CD4-positive, alpha-beta T cell (primary cell): ENCODE measurements at regions not wholly inside any gene's neighbourhood (a gene's known extent, or its start where the extent isn't known, plus 50 kb on each side); places are given as distances from the start of the nearest gene placed in this dataset.
"Not testable (repeated sequence)": the region's sequence is repeated elsewhere in the genome, so short reads cannot be mapped to it uniquely, and the experiment has no call there.

Experiments used
- ATAC-seq: fragments of 200-7000 bp; cut with Tn5 transposase; one replicate; pipeline ENCODE4 v1.10.0; 2022; ENCODE audit warnings: mild to moderate bottlenecking; ENCODE audit not compliant: poor library complexity
- CTCF ChIA-PET: fragments of 350-600 bp; sonication (Branson Sonifier 250); formaldehyde crosslinking; loops from one replicate; lab custom pipeline; 2021; ENCODE audit warnings: antibody characterized with exemption, inconsistent platforms; lab: Charles Lee
- POLR2A ChIA-PET: fragments of 350-600 bp; sonication (Branson Sonifier 250); formaldehyde crosslinking; loops from one replicate; lab custom pipeline; 2021; ENCODE audit warnings: antibody characterized with exemption, inconsistent platforms; lab: Charles Lee
- DNase-seq, 14 experiments: peaks; one replicate each; pipeline ENCODE4 v3.0.0-alpha.2; 2013 to 2020; ENCODE audit warnings: mixed read lengths in 2 of 14
- H3K27ac ChIP-seq, 2 donors: one replicate each; pipeline versions ENCODE4 v1.5.1 to v1.7.0; 2013; ENCODE audit warnings: low read length in 2 of 2, low read depth in 1 of 2, mild to moderate bottlenecking in 1 of 2
- H3K27me3 ChIP-seq, 2 experiments: 1 replicate in 1 of 2; 2 replicates in 1 of 2; pipeline versions ENCODE4 v1.6.1 to v1.7.0; 2013; ENCODE audit warnings: low read length in 2 of 2, control low read depth in 1 of 2, mild to moderate bottlenecking in 1 of 2, moderate library complexity in 1 of 2; ENCODE audit not compliant: insufficient read depth in 2 of 2, control insufficient read depth in 1 of 2
- H3K36me3 ChIP-seq: one replicate; pipeline ENCODE4 v1.6.1; 2013; ENCODE audit warnings: low read length, control low read depth; ENCODE audit not compliant: insufficient read depth
- H3K4me1 ChIP-seq: one replicate; pipeline ENCODE4 v1.6.1; 2013; ENCODE audit warnings: low read length, control low read depth; ENCODE audit not compliant: insufficient read depth
- H3K4me3 ChIP-seq: one replicate; pipeline ENCODE4 v1.5.1; 2013; ENCODE audit warnings: mild to moderate bottlenecking, low read length, moderate library complexity
- H3K9me3 ChIP-seq, 2 experiments: 1 replicate in 1 of 2; 2 replicates in 1 of 2; pipeline versions ENCODE4 v1.6.1 to v1.7.0; 2013; ENCODE audit warnings: low read length in 2 of 2, mild to moderate bottlenecking in 2 of 2, control low read depth in 1 of 2, moderate library complexity in 1 of 2; ENCODE audit not compliant: control insufficient read depth in 1 of 2, insufficient read depth in 1 of 2
- H3K27ac Mint-ChIP-seq: one replicate; pipeline ENCODE4 v1.8.0; 2020; ENCODE audit warnings: mixed read lengths
- H3K27me3 Mint-ChIP-seq: one replicate; pipeline ENCODE4 v1.8.0; 2021; ENCODE audit warnings: mixed read lengths
- H3K36me3 Mint-ChIP-seq: one replicate; pipeline ENCODE4 v1.8.0; 2021; ENCODE audit warnings: low read depth, mixed read lengths
- H3K4me1 Mint-ChIP-seq: one replicate; pipeline ENCODE4 v1.8.0; 2021; ENCODE audit warnings: low read depth, mixed read lengths
- H3K4me3 Mint-ChIP-seq: one replicate; pipeline ENCODE4 v1.8.0; 2020; ENCODE audit warnings: mild to moderate bottlenecking, mixed read lengths
- H3K9me3 Mint-ChIP-seq: one replicate; pipeline ENCODE4 v1.8.0; 2020; ENCODE audit warnings: mixed read lengths
- intact Hi-C, 2 experiments: fragments of 100-400 bp; cut with DNase I in 1 of 2; cut with micrococcal nuclease in 1 of 2; formaldehyde crosslinking; loops; one replicate each; pipeline versions ENCODE4 v1.15.1 to v1.9.0; 2023 to 2025; cut with DNase I, micrococcal nuclease
- TF ChIP-seq, protein P1 (sequence below): fragments of 200-600 bp; IDR thresholded peaks from one replicate; pipeline ENCODE4 v1.8.0; 2022; ENCODE audit warnings: antibody characterized with exemption, mild to moderate bottlenecking

DNA sequence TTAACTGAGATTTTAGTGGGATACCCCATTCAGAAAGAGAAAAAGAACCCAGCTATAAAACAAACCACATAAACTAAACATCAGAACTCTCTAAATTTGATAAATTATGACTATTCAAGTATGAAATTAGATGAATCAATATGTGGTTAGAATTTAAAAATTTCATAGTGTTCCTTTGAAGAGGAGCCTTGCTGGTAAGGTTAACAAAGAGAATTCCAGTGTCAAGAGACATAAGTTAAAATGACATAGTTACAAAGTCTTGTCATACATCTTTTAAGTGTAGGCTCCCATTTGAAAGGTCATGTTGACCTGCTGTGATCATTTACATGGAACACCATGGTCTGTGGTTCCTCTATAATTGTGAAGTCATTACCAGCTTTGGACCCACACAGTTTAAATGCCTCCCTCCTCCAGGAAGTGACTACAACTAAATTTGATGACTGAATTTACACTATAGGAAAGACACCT, 231.6 kb upstream of the ETAA1 start:
- no peaks in the 10 kb centered on the region for H3K27me3 Mint-ChIP-seq
- intact Hi-C loops, result no loop called here
- Histone ChIP-seq H3K9me3 (no peaks in the 10 kb centered on the region), H3K27ac (no peak overlapping the region), H3K27me3 (no peaks in the 10 kb centered on the region), H3K4me1 (no peaks in the 10 kb centered on the region), H3K36me3 (no peaks in the 10 kb centered on the region), H3K4me3 (no peak overlapping the region)
- DNase-seq (no peak), ATAC-seq (no peak)
- H3K36me3 Mint-ChIP-seq, result no peaks in the 10 kb centered on the region
- peaks cover 8% of the 10 kb centered on the region for H3K9me3 Mint-ChIP-seq
- H3K4me3 Mint-ChIP-seq, result no peak overlapping the region
- H3K27ac Mint-ChIP-seq, result no peak overlapping the region
- CTCF ChIA-PET, result no interaction called here
- no peaks in the 10 kb centered on the region for H3K4me1 Mint-ChIP-seq
- POLR2A ChIA-PET, result no interaction called here
- TF ChIP-seq, protein P1, sequence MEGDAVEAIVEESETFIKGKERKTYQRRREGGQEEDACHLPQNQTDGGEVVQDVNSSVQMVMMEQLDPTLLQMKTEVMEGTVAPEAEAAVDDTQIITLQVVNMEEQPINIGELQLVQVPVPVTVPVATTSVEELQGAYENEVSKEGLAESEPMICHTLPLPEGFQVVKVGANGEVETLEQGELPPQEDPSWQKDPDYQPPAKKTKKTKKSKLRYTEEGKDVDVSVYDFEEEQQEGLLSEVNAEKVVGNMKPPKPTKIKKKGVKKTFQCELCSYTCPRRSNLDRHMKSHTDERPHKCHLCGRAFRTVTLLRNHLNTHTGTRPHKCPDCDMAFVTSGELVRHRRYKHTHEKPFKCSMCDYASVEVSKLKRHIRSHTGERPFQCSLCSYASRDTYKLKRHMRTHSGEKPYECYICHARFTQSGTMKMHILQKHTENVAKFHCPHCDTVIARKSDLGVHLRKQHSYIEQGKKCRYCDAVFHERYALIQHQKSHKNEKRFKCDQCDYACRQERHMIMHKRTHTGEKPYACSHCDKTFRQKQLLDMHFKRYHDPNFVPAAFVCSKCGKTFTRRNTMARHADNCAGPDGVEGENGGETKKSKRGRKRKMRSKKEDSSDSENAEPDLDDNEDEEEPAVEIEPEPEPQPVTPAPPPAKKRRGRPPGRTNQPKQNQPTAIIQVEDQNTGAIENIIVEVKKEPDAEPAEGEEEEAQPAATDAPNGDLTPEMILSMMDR, result no peak

DNA sequence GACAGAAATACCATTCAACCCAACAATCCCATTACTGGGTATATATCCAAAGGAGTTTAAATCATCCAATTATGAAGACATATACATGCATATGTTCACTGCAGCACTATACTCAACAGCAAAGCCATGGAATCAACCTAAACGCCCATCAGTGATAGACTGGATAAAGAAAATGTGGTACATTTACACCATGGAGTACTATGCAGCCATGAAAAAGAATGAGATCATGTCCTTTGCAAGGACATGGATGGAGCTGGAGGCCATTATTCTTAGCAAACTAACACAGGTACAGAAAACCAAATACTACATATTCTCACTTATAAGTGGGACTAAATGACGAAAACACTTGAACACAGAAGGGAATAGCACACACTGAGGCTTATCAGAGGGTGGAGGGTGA, 230.6 kb upstream of the ETAA1 start:
- H3K4me1 Mint-ChIP-seq, ATAC-seq, H3K36me3 Mint-ChIP-seq, H3K27ac Mint-ChIP-seq, intact Hi-C loops, H3K4me3 Mint-ChIP-seq, CTCF ChIA-PET, H3K9me3 ChIP-seq, H3K36me3 ChIP-seq, H3K4me1 ChIP-seq, H3K4me3 ChIP-seq, DNase-seq, H3K27me3 Mint-ChIP-seq, H3K27me3 ChIP-seq, H3K27ac ChIP-seq, POLR2A ChIA-PET: not testable (repeated sequence)
- H3K9me3 Mint-ChIP-seq, result peaks cover 11% of the 10 kb centered on the region

DNA sequence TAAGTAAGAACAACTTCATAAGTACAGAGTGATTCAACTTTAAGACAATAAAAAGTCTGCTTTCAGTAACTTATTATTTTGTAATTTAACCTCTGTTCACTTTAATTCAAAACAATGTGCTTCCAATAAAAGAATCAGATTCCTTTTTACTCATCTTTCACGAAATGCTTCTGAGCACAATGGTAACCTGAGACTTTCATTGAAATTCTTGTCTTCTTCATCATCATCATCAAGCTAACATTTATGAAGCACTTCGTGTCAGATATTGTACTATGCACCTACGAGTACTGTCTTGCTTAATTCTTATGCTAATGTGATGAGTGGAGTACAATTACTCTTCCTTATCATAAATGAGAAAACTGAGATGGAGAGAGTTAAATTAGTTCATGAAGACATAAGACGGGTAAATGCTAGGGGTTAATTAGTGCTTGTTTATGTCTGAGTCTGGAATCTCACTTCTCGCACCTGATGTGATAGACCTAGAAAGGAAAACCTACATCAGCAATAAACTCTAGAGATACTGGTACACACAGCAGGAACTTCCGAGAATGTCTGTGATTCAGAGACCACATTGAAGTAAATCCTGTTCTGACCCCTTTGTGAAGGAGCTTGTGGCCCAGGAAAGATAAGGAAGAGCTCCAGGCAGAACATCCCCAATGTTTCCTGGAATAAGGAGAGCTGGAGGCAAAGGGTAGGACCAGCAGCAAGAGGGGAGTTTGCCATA, 227.6 kb upstream of the ETAA1 start:
- Mint-ChIP-seq H3K27me3 (no peaks in the 10 kb centered on the region), H3K27ac (no peak overlapping the region), H3K9me3 (peaks cover 11% of the 10 kb centered on the region), H3K36me3 (no peaks in the 10 kb centered on the region), H3K4me3 (no peak overlapping the region), H3K4me1 (no peaks in the 10 kb centered on the region)
- Histone ChIP-seq H3K9me3 (no peaks in the 10 kb centered on the region), H3K4me1 (no peaks in the 10 kb centered on the region), H3K4me3 (no peak overlapping the region), H3K36me3 (no peaks in the 10 kb centered on the region), H3K27me3 (no peaks in the 10 kb centered on the region), H3K27ac (no peak overlapping the region)
- intact Hi-C loops, result no loop called here
- ATAC-seq, result no peak
- ChIA-PET CTCF (no interaction called here), POLR2A (no interaction called here)
- TF ChIP-seq, protein P1, result no peak
- DNase-seq, result no peak

DNA sequence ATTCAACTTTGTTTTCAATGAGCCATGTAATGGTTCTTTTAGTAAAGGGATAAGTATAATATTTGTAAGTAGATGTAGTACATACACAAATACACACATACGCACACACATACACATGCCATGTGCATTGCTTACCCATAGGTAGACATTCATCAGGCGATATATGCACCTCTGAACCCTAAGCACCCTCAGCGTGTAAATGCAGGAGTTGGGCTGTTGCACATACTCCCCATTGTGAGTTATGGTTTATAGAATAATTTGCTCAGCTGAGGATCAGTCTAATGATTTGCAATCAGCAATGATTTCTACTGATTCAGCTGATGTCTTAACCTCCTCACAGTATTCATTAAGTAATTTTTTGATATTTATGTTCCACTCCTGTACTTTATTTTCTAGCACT, 217.6 kb upstream of the ETAA1 start:
- Mint-ChIP-seq H3K4me3 (no peak overlapping the region), H3K36me3 (no peaks in the 10 kb centered on the region), H3K27me3 (no peaks in the 10 kb centered on the region), H3K9me3 (peaks cover 6% of the 10 kb centered on the region), H3K4me1 (no peaks in the 10 kb centered on the region), H3K27ac (no peak overlapping the region)
- Histone ChIP-seq H3K9me3 (no peaks in the 10 kb centered on the region), H3K4me3 (no peak overlapping the region), H3K27ac (no peak overlapping the region), H3K36me3 (no peaks in the 10 kb centered on the region), H3K27me3 (no peaks in the 10 kb centered on the region), H3K4me1 (no peaks in the 10 kb centered on the region)
- intact Hi-C loops, result no loop called here
- ATAC-seq (no peak), DNase-seq (no peak)
- CTCF ChIA-PET, result no interaction called here
- POLR2A ChIA-PET, result no interaction called here
- TF ChIP-seq, protein P1, result no peak
